K562 (cell line): ENCODE measurements at regions not wholly inside any gene's neighbourhood (a gene's known extent, or its start where the extent isn't known, plus 50 kb on each side); places are given as distances from the start of the nearest gene placed in this dataset.

ENCODE experiments used
- ATAC-seq: fragments of 200-7000 bp; cut with Tn5 transposase; 3 replicates; pipeline ENCODE4 v1.9.1; 2020; ENCODE audit warnings: moderate library complexity
- BruUV-seq: library from RNA; stranded (reverse); fragments of 400-500 nt; replicated peaks from 2 replicates; lab custom pipeline; 2021; lab: Mats Ljungman, UMichigan
- CTCF ChIA-PET: fragments of 300-600 bp; formaldehyde crosslinking; extraction: SDS; loops from one replicate; lab custom pipeline; 2021; ENCODE audit warnings: low intra/inter-chr PET ratio; lab: Yijun Ruan, JAX
- POLR2A ChIA-PET: fragments of 300-600, 350-650 bp; sonication (Branson Sonifier 250); formaldehyde crosslinking; extraction: SDS; loops from one replicate; lab custom pipeline; 2021; ENCODE audit warnings: antibody characterized with exemption, inconsistent platforms; lab: Yijun Ruan, JAX
- DNase-seq, 4 experiments: peaks; one replicate each; pipeline versions ENCODE4 v3.0.0 to v3.0.0-alpha.2; 2011 to 2018; ENCODE audit warnings: low spot score in 3 of 4, mixed read lengths in 3 of 4; ENCODE audit errors: extremely low read depth in 1 of 4
- FAIRE-seq: peaks from 2 replicates; lab custom pipeline; 2011; peaks lifted over from hg19 to GRCh38; lab: Jason Lieb, UNC
- H2AFZ ChIP-seq: 2 replicates; pipeline ENCODE4 v1.6.0; 2011; ENCODE audit warnings: low read depth, low read length, control low read depth, inconsistent platforms
- H3K27ac ChIP-seq: fragments of 200-600 bp; 3 replicates; pipeline ENCODE4 v1.8.0; 2011; ENCODE audit warnings: low read depth, mild to moderate bottlenecking, control low read depth, inconsistent platforms, low read length, moderate library complexity, mixed read lengths; ENCODE audit errors: extremely low read depth
- H3K27me3 ChIP-seq, 2 experiments: fragments of 300-600 bp in 1 of 2; 2 replicates in 1 of 2; 3 replicates in 1 of 2; pipeline versions ENCODE4 v1.6.0 to v1.8.0; 2011; ENCODE audit warnings: inconsistent platforms in 2 of 2, low read length in 2 of 2, mild to moderate bottlenecking in 1 of 2, mixed read lengths in 1 of 2, moderate library complexity in 1 of 2; ENCODE audit not compliant: control insufficient read depth in 2 of 2, insufficient read depth in 2 of 2
- H3K36me3 ChIP-seq: fragments of 300-600 bp; 3 replicates; pipeline ENCODE4 v1.8.0; 2011; ENCODE audit warnings: mild to moderate bottlenecking, low read length, inconsistent platforms; ENCODE audit not compliant: control insufficient read depth, insufficient read depth
- H3K4me1 ChIP-seq, 2 experiments: fragments of 200-600 bp in 1 of 2; replicated peaks in 1 of 2; 2 replicates in 1 of 2; 3 replicates in 1 of 2; pipeline versions ENCODE4 v1.5.1 to v1.8.0; 2011; ENCODE audit warnings: inconsistent platforms in 2 of 2, low read length in 2 of 2, mild to moderate bottlenecking in 1 of 2, mixed read lengths in 1 of 2, moderate library complexity in 1 of 2; ENCODE audit not compliant: control insufficient read depth in 2 of 2, insufficient read depth in 2 of 2
- H3K4me2 ChIP-seq: 2 replicates; pipeline ENCODE4 v1.6.1; 2011; ENCODE audit warnings: low read length, control low read depth, inconsistent platforms, mixed read lengths; ENCODE audit not compliant: insufficient read depth
- H3K4me3 ChIP-seq: fragments of 200-600 bp; sonication (generic), shearing (Covaris generic); 2 replicates; pipeline ENCODE4 v1.5.1; 2016; ENCODE audit warnings: control low read depth, inconsistent platforms
- H3K79me2 ChIP-seq: fragments of 200-600 bp; 3 replicates; pipeline ENCODE4 v1.8.0; 2011; ENCODE audit warnings: low read length, inconsistent platforms; ENCODE audit not compliant: control insufficient read depth, insufficient read depth
- H3K9ac ChIP-seq, 2 experiments: 2 replicates each; pipeline versions ENCODE4 v1.6.0 to v1.6.1; 2011; ENCODE audit warnings: low read depth in 2 of 2, low read length in 2 of 2, control low read depth in 1 of 2, inconsistent platforms in 1 of 2, mild to moderate bottlenecking in 1 of 2, mixed read lengths in 1 of 2; ENCODE audit not compliant: insufficient read depth in 1 of 2
- H3K9me1 ChIP-seq: one replicate; pipeline ENCODE4 v1.6.0; 2011; ENCODE audit warnings: inconsistent platforms, mild to moderate bottlenecking, low read length, moderate library complexity; ENCODE audit not compliant: control insufficient read depth, insufficient read depth
- H3K9me3 ChIP-seq: replicated peaks from 2 replicates; pipeline ENCODE4 v1.5.1; 2011; ENCODE audit warnings: low read depth, low read length, inconsistent platforms; ENCODE audit not compliant: control insufficient read depth, insufficient read depth
- H4K20me1 ChIP-seq: replicated peaks from 2 replicates; pipeline ENCODE4 v1.6.1; 2011; ENCODE audit warnings: low read length, inconsistent platforms, mixed read lengths; ENCODE audit not compliant: control insufficient read depth, insufficient read depth
- C11orf30 ChIP-seq: fragments of 450-650 bp; IDR thresholded peaks from 2 replicates; pipeline ENCODE4 v1.6.1; 2016; ENCODE audit warnings: low read depth, mild to moderate bottlenecking
- CREB3 ChIP-seq: fragments of 450-650 bp; conservative IDR thresholded peaks from 2 replicates; pipeline ENCODE4 v1.6.1; 2016; ENCODE audit warnings: missing genetic modification characterization, low read depth, mild to moderate bottlenecking, missing compliant biosample characterization, moderate library complexity
- HNRNPH1 ChIP-seq: fragments of 200-400 bp; formaldehyde crosslinking; optimal IDR thresholded peaks from 2 replicates; pipeline ENCODE3; 2017; ENCODE audit warnings: low read depth, mild to moderate bottlenecking, low read length, moderate library complexity
- MAFG ChIP-seq: fragments of 450-650 bp; conservative IDR thresholded peaks from 2 replicates; pipeline ENCODE4 v1.6.1; 2016; ENCODE audit warnings: missing genetic modification characterization, missing compliant biosample characterization
- SOX6 ChIP-seq: fragments of 450-650 bp; IDR thresholded peaks from 2 replicates; pipeline ENCODE4 v1.6.1; 2014; ENCODE audit warnings: mild to moderate bottlenecking
- ZNF316 ChIP-seq: fragments of 450-650 bp; IDR thresholded peaks from 2 replicates; pipeline ENCODE4 v1.6.1; 2016
- WGBS: fragments of 100-300 bp; shearing (Covaris generic); methylation state at CpG from one replicate; pipeline ENCODE4 v1.1.6; 2016; ENCODE audit warnings: low coverage, mixed read lengths; ENCODE audit not compliant: insufficient coverage; ENCODE audit errors: missing lambda C conversion rate; 5-methylcytosine and 5-hydroxymethylcytosine counted together
- in situ Hi-C: fragments of 300-500 bp; cut with MboI; formaldehyde crosslinking; loops from 4 replicates; pipeline ENCODE4 v1.15.0; 2018; ENCODE audit warnings: inconsistent platforms, mixed read lengths
- intact Hi-C: fragments of 100-400 bp; cut with micrococcal nuclease; formaldehyde crosslinking; loops from 2 replicates; pipeline ENCODE4 v1.14.2; 2022
- TF ChIP-seq, protein P1 (sequence below): fragments of 450-650 bp; formaldehyde crosslinking; IDR thresholded peaks from 2 replicates; pipeline ENCODE4 v1.4.0; 2020; ENCODE audit warnings: mild to moderate bottlenecking, moderate library complexity

- 2% methylated on average over 6 of the region's 6 CpGs for WGBS
- DNase-seq, result no peak
- Histone ChIP-seq H3K4me2 (no peak overlapping the region), H3K79me2 (no peaks in the 10 kb centered on the region), H3K9ac (no peak overlapping the region), H3K9me1 (no peaks in the 10 kb centered on the region), H3K9me3 (no peaks in the 10 kb centered on the region), H3K27me3 (peaks cover 3 to 10% of the 10 kb centered on the region in 2 experiments; a peak in 4 of 5 replicates), H4K20me1 (no peaks in the 10 kb centered on the region), H3K36me3 (no peaks in the 10 kb centered on the region), H2AFZ (no peak overlapping the region), H3K4me1 (peaks cover 0 to 6% of the 10 kb centered on the region in 2 experiments; a peak in 1 of 5 replicates), H3K4me3 (no peak overlapping the region), H3K27ac (no peak overlapping the region)
- intact Hi-C loops (no loop called here), in situ Hi-C loops (no loop called here)
- no peak for TF ChIP-seq HNRNPH1
- TF ChIP-seq ZNF316, result peak; percentile 46
- peak; percentile 62; the same call in 1 of the 2 replicates for TF ChIP-seq C11orf30
- TF ChIP-seq CREB3 (tag), result no peak
- TF ChIP-seq MAFG (tag), result peak; percentile 33; the same call in 1 of the 2 replicates
- no peak for TF ChIP-seq SOX6
- TF ChIP-seq, protein P1, sequence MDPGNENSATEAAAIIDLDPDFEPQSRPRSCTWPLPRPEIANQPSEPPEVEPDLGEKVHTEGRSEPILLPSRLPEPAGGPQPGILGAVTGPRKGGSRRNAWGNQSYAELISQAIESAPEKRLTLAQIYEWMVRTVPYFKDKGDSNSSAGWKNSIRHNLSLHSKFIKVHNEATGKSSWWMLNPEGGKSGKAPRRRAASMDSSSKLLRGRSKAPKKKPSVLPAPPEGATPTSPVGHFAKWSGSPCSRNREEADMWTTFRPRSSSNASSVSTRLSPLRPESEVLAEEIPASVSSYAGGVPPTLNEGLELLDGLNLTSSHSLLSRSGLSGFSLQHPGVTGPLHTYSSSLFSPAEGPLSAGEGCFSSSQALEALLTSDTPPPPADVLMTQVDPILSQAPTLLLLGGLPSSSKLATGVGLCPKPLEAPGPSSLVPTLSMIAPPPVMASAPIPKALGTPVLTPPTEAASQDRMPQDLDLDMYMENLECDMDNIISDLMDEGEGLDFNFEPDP (CRISPR knock-in tag), result no peak
- FAIRE-seq, result peak; percentile 35
- ATAC-seq, result no peak
- POLR2A ChIA-PET, result interaction anchor here (0.7 kb wide), 1 partner anchor 16 kb away, joined by 3 read pairs; no protein-coding TSS in a partner anchor
- CTCF ChIA-PET, result no interaction called here
- BruUV-seq, result no TSS peak
Measured at GRCh38 chr3:44003801-44004200, 237.9 kb upstream of the TOPAZ1 start.
